Stimulated activated CD4-positive, alpha-beta T cell treated with anti-CD3 and anti-CD28 coated beads, Interleukin-15, amount 100 ng/mL, for 48 hours (primary cell): ENCODE measurements at regions not wholly inside any gene's neighbourhood (a gene's known extent, or its start where the extent isn't known, plus 50 kb on each side); places are given as distances from the start of the nearest gene placed in this dataset.
A peak's percentile ranks its signal among the peaks of the same experiment; 100 is the strongest.

Source experiments
- DNase-seq, 2 donors: peaks; one replicate each; pipeline ENCODE4 v3.0.0-alpha.2; 2020; ENCODE audit warnings: low read depth in 2 of 2

- DNase-seq = peak; percentile 35 to 59
Measured at GRCh38 chr9:36728651-36729520, 156.2 kb downstream of the MELK start.

GRCh38 chr9:36729906-36730305 lies 157.2 kb downstream of the MELK start:
- DNase-seq = no peak

- no peak for DNase-seq
Measured at GRCh38 chr9:36730414-36730813, 157.7 kb downstream of the MELK start.

- no peak for DNase-seq
Measured at GRCh38 chr9:36731068-36731956, 158.6 kb downstream of the MELK start.

GRCh38 chr9:36734737-36735136 lies 162.0 kb downstream of the MELK start:
- no peak for DNase-seq

- DNase-seq = no peak
Measured at GRCh38 chr9:36736648-36737047, 164.0 kb downstream of the MELK start.

- no peak for DNase-seq
Measured at GRCh38 chr9:36738318-36738976, 165.8 kb downstream of the MELK start.

GRCh38 chr9:36739373-36740116 lies 166.8 kb downstream of the MELK start:
- DNase-seq = no peak

- DNase-seq = no peak
Measured at GRCh38 chr9:36742264-36742663, 169.6 kb downstream of the MELK start.

- DNase-seq = no peak
Measured at GRCh38 chr9:36744678-36745077, 172.0 kb downstream of the MELK start.

- no peak for DNase-seq
Measured at GRCh38 chr9:36745977-36746376, 173.3 kb downstream of the MELK start.

GRCh38 chr9:36746415-36746814 lies 173.7 kb downstream of the MELK start:
- no peak for DNase-seq

- DNase-seq = no peak
Measured at GRCh38 chr9:36748322-36748899, 175.7 kb downstream of the MELK start.

- DNase-seq = no peak
Measured at GRCh38 chr9:36749461-36749860, 176.8 kb downstream of the MELK start.

- no peak for DNase-seq
Measured at GRCh38 chr9:36750630-36751029, 177.9 kb downstream of the MELK start.

- no peak for DNase-seq
Measured at GRCh38 chr9:36755019-36755418, 182.3 kb downstream of the MELK start.

GRCh38 chr9:36759141-36759540 lies 186.4 kb downstream of the MELK start:
- no peak for DNase-seq

- DNase-seq = no peak
Measured at GRCh38 chr9:36759976-36760375, 187.3 kb downstream of the MELK start.

GRCh38 chr9:36760667-36761420 lies 188.1 kb downstream of the MELK start:
- no peak for DNase-seq

GRCh38 chr9:36762958-36763357 lies 190.3 kb downstream of the MELK start:
- no peak for DNase-seq
